HepG2 (cell line): ENCODE measurements at regions not wholly inside any gene's neighbourhood (a gene's known extent, or its start where the extent isn't known, plus 50 kb on each side); places are given as distances from the start of the nearest gene placed in this dataset.

Source experiments
- AGO2 ChIP-seq: fragments of 200-400 bp; formaldehyde crosslinking; optimal IDR thresholded peaks from 2 replicates; pipeline ENCODE3; 2017; ENCODE audit warnings: mild to moderate bottlenecking, low read depth, low read length, moderate library complexity
- CREB1 ChIP-seq, 2 experiments: fragments of 450-650 bp in 1 of 2; IDR thresholded peaks; 2 replicates each; pipeline ENCODE4 v1.6.1; 2016 to 2017; ENCODE audit warnings: control low read depth in 1 of 2, mild to moderate bottlenecking in 1 of 2, missing compliant biosample characterization in 1 of 2, missing genetic modification characterization in 1 of 2
- FOXJ3 ChIP-seq: sonication (generic); formaldehyde crosslinking; IDR thresholded peaks from 2 replicates; pipeline ENCODE4 v1.4.0; 2020; ENCODE audit warnings: missing genetic modification reagents, mild to moderate bottlenecking, borderline replicate concordance
- GABPB1 ChIP-seq: IDR thresholded peaks from 2 replicates; pipeline ENCODE4 v1.6.1; 2016; ENCODE audit warnings: mild to moderate bottlenecking, missing genetic modification reagents, moderate library complexity, missing compliant biosample characterization
- GATAD1 ChIP-seq: IDR thresholded peaks from 2 replicates; pipeline ENCODE4 v1.6.1; 2016; ENCODE audit warnings: missing genetic modification reagents, missing compliant biosample characterization
- HMGXB3 ChIP-seq: sonication (generic); formaldehyde crosslinking; IDR thresholded peaks from 2 replicates; pipeline ENCODE4 v1.4.0; 2020; ENCODE audit warnings: missing genetic modification reagents, borderline replicate concordance
- NKX3-1 ChIP-seq: sonication (generic); formaldehyde crosslinking; IDR thresholded peaks from 2 replicates; pipeline ENCODE4 v1.5.0; 2020; ENCODE audit warnings: missing genetic modification reagents
- POLR2G ChIP-seq: fragments of 200-400 bp; formaldehyde crosslinking; IDR thresholded peaks from 2 replicates; pipeline ENCODE4 v1.6.1; 2018; ENCODE audit warnings: mild to moderate bottlenecking, low read depth, low read length, moderate library complexity
- RBFOX2 ChIP-seq: fragments of 200-400 bp; formaldehyde crosslinking; IDR thresholded peaks from 2 replicates; pipeline ENCODE4 v1.6.1; 2017; ENCODE audit warnings: low read depth, mild to moderate bottlenecking, low read length
- RNF2 ChIP-seq: fragments of 450-650 bp; conservative IDR thresholded peaks from 2 replicates; pipeline ENCODE4 v1.6.1; 2016; ENCODE audit warnings: low read depth
- SALL2 ChIP-seq: sonication (generic); formaldehyde crosslinking; IDR thresholded peaks from 2 replicates; pipeline ENCODE4 v1.8.1; 2023; ENCODE audit warnings: mild to moderate bottlenecking, missing genetic modification reagents, inconsistent platforms
- SP140L ChIP-seq: sonication (generic); formaldehyde crosslinking; IDR thresholded peaks from 2 replicates; pipeline ENCODE4 v1.4.0; 2020; ENCODE audit warnings: missing genetic modification reagents, borderline replicate concordance
- YY1 ChIP-seq: IDR thresholded peaks from 2 replicates; pipeline ENCODE4 v1.6.1; 2011; ENCODE audit warnings: low read length, low read depth, moderate library complexity, mild to moderate bottlenecking; ENCODE audit not compliant: insufficient read depth, insufficient replicate concordance
- ZBED4 ChIP-seq: sonication (generic); formaldehyde crosslinking; IDR thresholded peaks from 2 replicates; pipeline ENCODE4 v1.4.0; 2020; ENCODE audit warnings: missing genetic modification reagents, borderline replicate concordance
- ZNF329 ChIP-seq: sonication (generic); formaldehyde crosslinking; IDR thresholded peaks from 2 replicates; pipeline ENCODE4 v1.9.0; 2021; ENCODE audit warnings: low read depth, mild to moderate bottlenecking, missing genetic modification reagents
- ZNF629 ChIP-seq: sonication (generic); formaldehyde crosslinking; conservative IDR thresholded peaks from 2 replicates; pipeline ENCODE4 v1.5.0; 2020; ENCODE audit warnings: missing genetic modification reagents
- ZSCAN9 ChIP-seq: IDR thresholded peaks from 2 replicates; pipeline ENCODE4 v1.6.1; 2016; ENCODE audit warnings: borderline replicate concordance
- ZUFSP ChIP-seq: sonication (generic); formaldehyde crosslinking; IDR thresholded peaks from 2 replicates; pipeline ENCODE4 v1.9.0; 2021; ENCODE audit warnings: missing genetic modification reagents, mild to moderate bottlenecking, borderline replicate concordance
- TF ChIP-seq, protein P1 (sequence below): sonication (generic); formaldehyde crosslinking; IDR thresholded peaks from 2 replicates; pipeline ENCODE4 v1.8.0; 2022; ENCODE audit warnings: mild to moderate bottlenecking, missing genetic modification reagents

- peak; percentile 3 for TF ChIP-seq AGO2
- peak; percentile 67; the same call in 1 of the 2 replicates for TF ChIP-seq RBFOX2
- no peak for TF ChIP-seq FOXJ3 (CRISPR knock-in tag)
- TF ChIP-seq YY1, result peak; percentile 32
- no peak for TF ChIP-seq ZNF629 (CRISPR knock-in tag)
- TF ChIP-seq HMGXB3 (CRISPR knock-in tag), result peak; percentile 99
- no peak for TF ChIP-seq RNF2
- peak; percentile 62 for TF ChIP-seq POLR2G
- no peak for TF ChIP-seq ZBED4
- TF ChIP-seq, protein P1, sequence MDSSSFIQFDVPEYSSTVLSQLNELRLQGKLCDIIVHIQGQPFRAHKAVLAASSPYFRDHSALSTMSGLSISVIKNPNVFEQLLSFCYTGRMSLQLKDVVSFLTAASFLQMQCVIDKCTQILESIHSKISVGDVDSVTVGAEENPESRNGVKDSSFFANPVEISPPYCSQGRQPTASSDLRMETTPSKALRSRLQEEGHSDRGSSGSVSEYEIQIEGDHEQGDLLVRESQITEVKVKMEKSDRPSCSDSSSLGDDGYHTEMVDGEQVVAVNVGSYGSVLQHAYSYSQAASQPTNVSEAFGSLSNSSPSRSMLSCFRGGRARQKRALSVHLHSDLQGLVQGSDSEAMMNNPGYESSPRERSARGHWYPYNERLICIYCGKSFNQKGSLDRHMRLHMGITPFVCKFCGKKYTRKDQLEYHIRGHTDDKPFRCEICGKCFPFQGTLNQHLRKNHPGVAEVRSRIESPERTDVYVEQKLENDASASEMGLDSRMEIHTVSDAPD (CRISPR knock-in tag), result no peak
- TF ChIP-seq GABPB1, result no peak; the same call in 1 of the 2 replicates
- TF ChIP-seq ZSCAN9, result no peak
- 0 out of 2 replicates have a peak, but pooled peaks have one; percentile 16 for TF ChIP-seq CREB1 (IDR thresholded peaks at IDR 0.05)
- no peak for TF ChIP-seq CREB1 (CRISPR knock-in tag; IDR thresholded peaks at IDR 0.05)
- no peak for TF ChIP-seq SP140L (CRISPR knock-in tag)
- no peak for TF ChIP-seq ZUFSP
- TF ChIP-seq ZNF329, result 0 out of 2 replicates have a peak, but pooled peaks have one; percentile 38
- no peak for TF ChIP-seq NKX3-1
- peak; percentile 66 for TF ChIP-seq GATAD1 (CRISPR knock-in tag)
- 0 out of 2 replicates have a peak, but pooled peaks have one; percentile 6 for TF ChIP-seq SALL2 (CRISPR knock-in tag)
Observed at GRCh38 chr3:15859507-15860013, 61.8 kb upstream of the ANKRD28 start (continued).
